ENCODE measurements at regions not wholly inside any gene's neighbourhood (a gene's known extent, or its start where the extent isn't known, plus 50 kb on each side); places are given as distances from the start of the nearest gene placed in this dataset.

DNA sequence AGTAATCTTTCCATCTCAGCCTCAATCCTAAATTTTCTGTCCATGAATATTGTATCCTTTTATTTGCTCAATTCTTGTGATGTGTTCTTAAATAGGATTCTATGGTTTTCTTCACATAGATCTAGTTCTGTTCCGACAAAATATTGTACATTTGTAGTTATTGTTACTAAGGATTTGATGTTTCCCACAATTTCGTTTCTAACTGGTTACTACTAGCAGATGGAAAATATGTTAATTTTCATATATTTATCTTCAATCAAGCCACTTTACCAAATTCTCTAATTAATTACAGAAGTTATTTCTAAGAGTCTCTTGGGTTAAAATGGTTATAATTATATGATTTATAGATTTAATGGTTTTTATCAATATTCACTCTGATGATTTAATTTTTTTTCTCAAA is 60.3 kb downstream of the SEC61B start:
- Histone ChIP-seq H3K4me1 (ENCODE audit: control insufficient read depth, insufficient read depth, low read length) (no peaks in the 10 kb centered on the region), H3K27me3 (ENCODE audit: control insufficient read depth, insufficient read depth, low read length) (no peaks in the 10 kb centered on the region), H3K9me3 (ENCODE audit: control insufficient read depth, insufficient read depth, low read length) (no peaks in the 10 kb centered on the region), H3K4me3 (ENCODE audit: low read depth, low read length) (no peak overlapping the region), H3K9ac (ENCODE audit: low read depth, low read length) (no peak overlapping the region), H3K36me3 (ENCODE audit: control insufficient read depth, insufficient read depth, low read length) (no peaks in the 10 kb centered on the region)

GRCh38 chr9:99285965-99286364 is 63.9 kb downstream of the SEC61B start:
- H3K9me3 ChIP-seq (ENCODE audit: control insufficient read depth, insufficient read depth, low read length): no peaks in the 10 kb centered on the region
- H3K27me3 ChIP-seq (ENCODE audit: control insufficient read depth, insufficient read depth, low read length): no peaks in the 10 kb centered on the region
- H3K36me3 ChIP-seq (ENCODE audit: control insufficient read depth, insufficient read depth, low read length): no peaks in the 10 kb centered on the region
- no peak overlapping the region for H3K4me3 ChIP-seq (ENCODE audit: low read depth, low read length)
- no peaks in the 10 kb centered on the region for H3K4me1 ChIP-seq (ENCODE audit: control insufficient read depth, insufficient read depth, low read length)
- no peak overlapping the region for H3K9ac ChIP-seq (ENCODE audit: low read depth, low read length)

GRCh38 chr9:99286536-99286935 is 64.5 kb downstream of the SEC61B start:
- no peaks in the 10 kb centered on the region for H3K4me1 ChIP-seq (ENCODE audit: control insufficient read depth, insufficient read depth, low read length)
- no peaks in the 10 kb centered on the region for H3K36me3 ChIP-seq (ENCODE audit: control insufficient read depth, insufficient read depth, low read length)
- no peaks in the 10 kb centered on the region for H3K9me3 ChIP-seq (ENCODE audit: control insufficient read depth, insufficient read depth, low read length)
- H3K27me3 ChIP-seq (ENCODE audit: control insufficient read depth, insufficient read depth, low read length): no peaks in the 10 kb centered on the region
- no peak overlapping the region for H3K9ac ChIP-seq (ENCODE audit: low read depth, low read length)
- H3K4me3 ChIP-seq (ENCODE audit: low read depth, low read length): no peak overlapping the region

DNA sequence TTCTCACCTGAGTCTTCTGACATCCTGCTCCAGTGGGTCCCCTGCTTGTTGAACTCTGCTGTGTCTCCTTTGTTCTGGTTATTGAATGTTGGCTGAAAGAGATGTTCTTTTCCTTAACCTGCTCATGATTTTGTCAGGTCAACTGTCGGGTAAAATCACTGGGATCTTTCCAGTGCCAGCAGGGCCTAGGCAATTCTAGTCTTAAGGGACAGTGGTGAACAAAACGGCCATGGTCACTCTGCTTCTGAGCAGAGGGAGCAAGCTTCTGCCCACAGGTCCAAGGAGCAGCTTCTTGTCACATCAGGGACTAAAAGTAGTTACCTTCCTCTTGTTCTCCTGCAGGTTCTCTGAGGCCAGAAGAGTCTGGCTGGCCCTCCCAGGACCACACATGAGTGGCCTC is 65.6 kb downstream of the SEC61B start:
- Histone ChIP-seq H3K9me3 (ENCODE audit: control insufficient read depth, insufficient read depth, low read length) (no peaks in the 10 kb centered on the region), H3K4me3 (ENCODE audit: low read depth, low read length) (no peak overlapping the region), H3K27me3 (ENCODE audit: control insufficient read depth, insufficient read depth, low read length) (no peaks in the 10 kb centered on the region), H3K4me1 (ENCODE audit: control insufficient read depth, insufficient read depth, low read length) (no peaks in the 10 kb centered on the region), H3K9ac (ENCODE audit: low read depth, low read length) (no peak overlapping the region), H3K36me3 (ENCODE audit: control insufficient read depth, insufficient read depth, low read length) (no peaks in the 10 kb centered on the region)

GRCh38 chr9:99288830-99289229 is 66.7 kb downstream of the SEC61B start:
- H3K36me3 ChIP-seq (ENCODE audit: control insufficient read depth, insufficient read depth, low read length): no peaks in the 10 kb centered on the region
- no peaks in the 10 kb centered on the region for H3K27me3 ChIP-seq (ENCODE audit: control insufficient read depth, insufficient read depth, low read length)
- H3K4me3 ChIP-seq (ENCODE audit: low read depth, low read length): no peak overlapping the region
- H3K4me1 ChIP-seq (ENCODE audit: control insufficient read depth, insufficient read depth, low read length): no peaks in the 10 kb centered on the region
- no peak overlapping the region for H3K9ac ChIP-seq (ENCODE audit: low read depth, low read length)
- H3K9me3 ChIP-seq (ENCODE audit: control insufficient read depth, insufficient read depth, low read length): no peaks in the 10 kb centered on the region

GRCh38 chr9:99294850-99295461 is 72.9 kb downstream of the SEC61B start:
- peaks cover 5% of the 10 kb centered on the region for H3K27me3 ChIP-seq (ENCODE audit: control insufficient read depth, insufficient read depth, low read length)
- H3K9me3 ChIP-seq (ENCODE audit: control insufficient read depth, insufficient read depth, low read length): no peaks in the 10 kb centered on the region
- no peak overlapping the region for H3K9ac ChIP-seq (ENCODE audit: low read depth, low read length)
- H3K4me3 ChIP-seq (ENCODE audit: low read depth, low read length): no peak overlapping the region
- peaks cover 12% of the 10 kb centered on the region for H3K4me1 ChIP-seq (ENCODE audit: control insufficient read depth, insufficient read depth, low read length)
- H3K36me3 ChIP-seq (ENCODE audit: control insufficient read depth, insufficient read depth, low read length): no peaks in the 10 kb centered on the region

GRCh38 chr9:99296291-99296951 is 74.3 kb downstream of the SEC61B start:
- Histone ChIP-seq H3K4me3 (ENCODE audit: low read depth, low read length) (no peak overlapping the region), H3K4me1 (ENCODE audit: control insufficient read depth, insufficient read depth, low read length) (peaks cover 12% of the 10 kb centered on the region), H3K27me3 (ENCODE audit: control insufficient read depth, insufficient read depth, low read length) (peaks cover 5% of the 10 kb centered on the region), H3K9me3 (ENCODE audit: control insufficient read depth, insufficient read depth, low read length) (no peaks in the 10 kb centered on the region), H3K9ac (ENCODE audit: low read depth, low read length) (no peak overlapping the region), H3K36me3 (ENCODE audit: control insufficient read depth, insufficient read depth, low read length) (no peaks in the 10 kb centered on the region)

DNA sequence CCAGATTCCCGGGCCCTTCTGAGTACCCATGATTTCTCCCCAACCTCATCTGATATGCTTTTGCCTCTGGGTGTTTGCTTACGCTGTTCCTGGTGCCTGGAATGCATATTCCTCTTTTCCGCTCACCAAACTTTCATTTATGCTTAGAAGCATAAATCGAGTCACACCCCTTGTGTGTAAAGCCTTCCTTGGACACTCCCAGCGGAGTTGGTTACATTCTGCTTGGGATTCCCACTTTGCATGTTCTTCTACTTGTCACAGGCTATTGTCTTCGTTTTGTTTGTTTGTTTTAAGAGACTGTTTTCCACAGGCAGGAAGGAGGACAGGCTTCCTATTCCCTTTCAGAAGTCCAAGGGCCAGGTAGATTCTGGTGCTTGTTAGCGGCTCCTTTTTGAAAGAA is 76.5 kb downstream of the SEC61B start:
- Histone ChIP-seq H3K4me1 (ENCODE audit: control insufficient read depth, insufficient read depth, low read length) (peaks cover 12% of the 10 kb centered on the region), H3K4me3 (ENCODE audit: low read depth, low read length) (no peak overlapping the region), H3K9me3 (ENCODE audit: control insufficient read depth, insufficient read depth, low read length) (no peaks in the 10 kb centered on the region), H3K27me3 (ENCODE audit: control insufficient read depth, insufficient read depth, low read length) (peaks cover 5% of the 10 kb centered on the region), H3K9ac (ENCODE audit: low read depth, low read length) (no peak overlapping the region), H3K36me3 (ENCODE audit: control insufficient read depth, insufficient read depth, low read length) (no peaks in the 10 kb centered on the region)

GRCh38 chr9:99299211-99300102 is 77.4 kb downstream of the SEC61B start:
- Histone ChIP-seq H3K27me3 (ENCODE audit: control insufficient read depth, insufficient read depth, low read length) (peaks cover 5% of the 10 kb centered on the region), H3K4me3 (ENCODE audit: low read depth, low read length) (no peak overlapping the region), H3K36me3 (ENCODE audit: control insufficient read depth, insufficient read depth, low read length) (no peaks in the 10 kb centered on the region), H3K4me1 (ENCODE audit: control insufficient read depth, insufficient read depth, low read length) (peaks cover 12% of the 10 kb centered on the region), H3K9ac (ENCODE audit: low read depth, low read length) (no peak overlapping the region), H3K9me3 (ENCODE audit: control insufficient read depth, insufficient read depth, low read length) (no peaks in the 10 kb centered on the region)

DNA sequence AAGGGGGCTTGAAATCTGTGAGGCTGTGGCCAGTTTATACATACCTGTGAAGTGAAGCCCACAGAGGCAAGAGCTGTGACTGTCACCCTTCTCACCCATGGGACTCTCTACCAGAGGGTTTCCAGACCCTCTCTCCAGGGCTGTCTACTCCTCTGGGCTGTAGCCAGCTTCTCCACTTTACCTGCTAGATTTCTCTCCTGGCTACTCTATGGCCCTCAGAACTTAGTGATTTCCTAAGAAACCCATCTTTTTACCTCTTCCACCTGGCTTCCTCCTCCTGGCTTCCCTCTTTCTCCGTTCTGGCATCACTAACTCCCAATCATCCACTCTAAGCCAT is 78.0 kb downstream of the SEC61B start:
- Histone ChIP-seq H3K9me3 (ENCODE audit: control insufficient read depth, insufficient read depth, low read length) (no peaks in the 10 kb centered on the region), H3K9ac (ENCODE audit: low read depth, low read length) (no peak overlapping the region), H3K27me3 (ENCODE audit: control insufficient read depth, insufficient read depth, low read length) (peaks cover 5% of the 10 kb centered on the region), H3K4me1 (ENCODE audit: control insufficient read depth, insufficient read depth, low read length) (peaks cover 12% of the 10 kb centered on the region), H3K4me3 (ENCODE audit: low read depth, low read length) (no peak overlapping the region), H3K36me3 (ENCODE audit: control insufficient read depth, insufficient read depth, low read length) (no peaks in the 10 kb centered on the region)

GRCh38 chr9:99300603-99301002 is 78.5 kb downstream of the SEC61B start:
- H3K4me1 ChIP-seq (ENCODE audit: control insufficient read depth, insufficient read depth, low read length): peaks cover 12% of the 10 kb centered on the region
- H3K9ac ChIP-seq (ENCODE audit: low read depth, low read length): no peak overlapping the region
- peaks cover 5% of the 10 kb centered on the region for H3K27me3 ChIP-seq (ENCODE audit: control insufficient read depth, insufficient read depth, low read length)
- H3K36me3 ChIP-seq (ENCODE audit: control insufficient read depth, insufficient read depth, low read length): no peaks in the 10 kb centered on the region
- no peaks in the 10 kb centered on the region for H3K9me3 ChIP-seq (ENCODE audit: control insufficient read depth, insufficient read depth, low read length)
- no peak overlapping the region for H3K4me3 ChIP-seq (ENCODE audit: low read depth, low read length)

- Histone ChIP-seq H3K36me3 (ENCODE audit: control insufficient read depth, insufficient read depth, low read length) (no peaks in the 10 kb centered on the region), H3K9me3 (ENCODE audit: control insufficient read depth, insufficient read depth, low read length) (no peaks in the 10 kb centered on the region), H3K9ac (ENCODE audit: low read depth, low read length) (no peak overlapping the region), H3K4me3 (ENCODE audit: low read depth, low read length) (no peak overlapping the region), H3K4me1 (ENCODE audit: control insufficient read depth, insufficient read depth, low read length) (peaks cover 7% of the 10 kb centered on the region), H3K27me3 (ENCODE audit: control insufficient read depth, insufficient read depth, low read length) (no peaks in the 10 kb centered on the region)
Observed at GRCh38 chr9:99303177-99303576, 81.1 kb downstream of the SEC61B start.
